ENCODE measurements at regions not wholly inside any gene's neighbourhood (a gene's known extent, or its start where the extent isn't known, plus 50 kb on each side); places are given as distances from the start of the nearest gene placed in this dataset.

GRCh38 chr14:71472356-71473340 lies 459.6 kb upstream of the RGS6 start:
- DNase-seq (ENCODE audit: low spot score) (no peak), ATAC-seq (ENCODE audit: low FRiP score) (no peak)
- TF ChIP-seq CTCF (IDR thresholded peaks at IDR 0.05), result no peak

- ATAC-seq (ENCODE audit: low FRiP score) (no peak), DNase-seq (ENCODE audit: low spot score) (no peak)
- no peak for TF ChIP-seq CTCF (IDR thresholded peaks at IDR 0.05)
Measured at GRCh38 chr14:71473843-71474242, 458.4 kb upstream of the RGS6 start.

- ATAC-seq (ENCODE audit: low FRiP score) (no peak), DNase-seq (ENCODE audit: low spot score) (no peak)
- TF ChIP-seq CTCF (IDR thresholded peaks at IDR 0.05), result no peak
Measured at GRCh38 chr14:71474301-71475265, 457.6 kb upstream of the RGS6 start.

- TF ChIP-seq CTCF (IDR thresholded peaks at IDR 0.05), result no peak
- ATAC-seq (ENCODE audit: low FRiP score), result no peak
Measured at GRCh38 chr14:71475916-71476315, 456.3 kb upstream of the RGS6 start.

GRCh38 chr14:71478542-71478941 lies 453.7 kb upstream of the RGS6 start:
- ATAC-seq (ENCODE audit: low FRiP score) (no peak), DNase-seq (ENCODE audit: low spot score) (no peak)
- no peak for TF ChIP-seq CTCF (IDR thresholded peaks at IDR 0.05)

More at GRCh38 chr14:71475916-71476315, 456.3 kb upstream of the RGS6 start:
- DNase-seq (ENCODE audit: low spot score), result no peak

- no peak for TF ChIP-seq CTCF (IDR thresholded peaks at IDR 0.05)
- ATAC-seq (ENCODE audit: low FRiP score), result no peak
Measured at GRCh38 chr14:71481021-71481654, 451.1 kb upstream of the RGS6 start.

More at GRCh38 chr14:71481021-71481654, 451.1 kb upstream of the RGS6 start:
- no peak for DNase-seq (ENCODE audit: low spot score)
